ENCODE measurements at regions not wholly inside any gene's neighbourhood (a gene's known extent, or its start where the extent isn't known, plus 50 kb on each side); places are given as distances from the start of the nearest gene placed in this dataset.
"Not testable (repeated sequence)": the region's sequence is repeated elsewhere in the genome, so short reads cannot be mapped to it uniquely, and the experiment has no call there.

- no peak for DNase-seq
These were observed 412.5 kb downstream of the NUP35 start for GRCh38 chr2:183536714-183537113.

GRCh38 chr2:183541766-183542165 is 417.5 kb downstream of the NUP35 start:
- no peak for DNase-seq

GRCh38 chr2:183542606-183543005 is 418.4 kb downstream of the NUP35 start:
- no peak for DNase-seq

- no peak for DNase-seq
These were observed 419.0 kb downstream of the NUP35 start for GRCh38 chr2:183543222-183543621.

DNA sequence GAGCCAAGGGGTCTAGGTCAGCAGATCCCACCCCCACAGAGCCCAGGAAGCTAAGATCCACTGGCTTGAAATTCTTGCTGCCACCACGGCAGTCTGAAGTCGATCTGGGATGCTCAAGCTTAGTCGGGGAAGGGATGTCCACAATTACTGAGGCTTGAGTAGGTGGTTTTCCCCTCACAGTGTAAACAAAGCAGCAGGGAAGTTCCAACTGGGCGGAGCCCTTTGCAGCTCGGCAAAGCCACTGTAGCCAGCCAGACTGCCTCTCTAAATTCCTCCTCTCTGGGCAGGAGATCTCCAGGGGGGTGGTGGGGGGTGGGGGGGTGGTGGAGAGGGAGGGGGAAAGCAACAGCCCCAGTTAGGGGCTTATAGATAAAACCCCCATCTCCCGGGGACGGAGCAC is 419.5 kb downstream of the NUP35 start:
- no peak for DNase-seq

DNA sequence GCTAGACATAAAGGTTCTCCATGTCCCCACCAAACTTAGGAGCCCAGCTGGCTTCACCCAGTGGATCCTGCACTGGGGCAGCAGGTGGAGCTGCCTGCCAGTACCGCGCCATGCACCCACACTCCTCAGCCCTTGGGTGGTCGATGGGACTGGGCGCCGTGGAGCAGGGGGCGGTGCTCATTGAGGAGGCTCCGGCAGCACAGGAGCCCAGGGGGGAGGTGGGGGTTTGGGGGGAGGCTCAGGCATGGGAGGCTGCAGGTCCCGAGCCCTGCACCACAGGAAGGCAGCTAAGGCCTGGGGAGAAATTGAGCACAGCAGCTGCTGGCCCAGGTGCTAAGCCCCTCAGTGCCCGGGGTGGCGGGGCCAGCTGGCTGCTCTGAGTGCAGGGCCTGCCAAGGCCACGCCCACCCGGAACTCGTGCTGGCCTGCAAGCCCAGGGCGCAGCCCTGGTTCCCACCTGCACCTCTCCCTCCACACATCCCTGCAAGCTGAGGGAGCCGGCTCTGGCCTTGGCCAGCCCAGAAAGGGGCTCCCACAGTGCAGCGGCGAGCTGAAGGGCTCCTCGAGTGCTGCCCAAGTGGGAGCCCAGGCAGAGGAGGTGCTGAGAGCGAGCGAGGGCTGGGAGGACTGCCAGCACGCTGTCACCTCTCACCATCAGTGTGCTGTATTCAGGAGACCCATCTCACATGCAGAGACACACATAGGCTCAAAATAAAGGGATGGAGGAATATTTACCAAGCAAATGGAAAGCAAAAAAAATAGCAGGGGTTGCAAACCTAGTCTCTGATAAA is 422.5 kb downstream of the NUP35 start:
- not testable (repeated sequence) for DNase-seq

GRCh38 chr2:183552716-183553115 is 428.5 kb downstream of the NUP35 start:
- DNase-seq: no peak

GRCh38 chr2:183564726-183565125 is 440.5 kb downstream of the NUP35 start:
- DNase-seq: no peak

DNA sequence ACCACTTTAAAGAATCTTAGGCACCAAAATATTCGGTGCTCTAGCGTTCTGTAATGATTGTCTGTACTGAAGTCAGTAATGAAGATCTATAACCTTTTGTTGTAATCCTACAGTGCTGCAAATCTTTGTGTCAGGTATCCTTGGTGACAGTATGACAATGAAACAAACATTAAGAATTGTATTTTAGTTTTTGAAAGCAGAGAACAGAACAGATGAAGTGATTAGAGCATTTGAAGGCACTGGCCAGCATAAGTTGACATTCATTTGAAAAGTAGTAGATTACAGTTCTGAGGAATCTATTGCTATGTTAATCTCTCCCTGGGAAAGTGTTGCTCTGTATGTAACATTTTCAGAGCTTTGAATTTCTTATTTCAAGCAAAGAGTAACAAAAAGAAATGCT is 451.2 kb downstream of the NUP35 start:
- DNase-seq: no peak

- no peak for DNase-seq
These were observed 455.4 kb downstream of the NUP35 start for GRCh38 chr2:183579686-183580085.

DNA sequence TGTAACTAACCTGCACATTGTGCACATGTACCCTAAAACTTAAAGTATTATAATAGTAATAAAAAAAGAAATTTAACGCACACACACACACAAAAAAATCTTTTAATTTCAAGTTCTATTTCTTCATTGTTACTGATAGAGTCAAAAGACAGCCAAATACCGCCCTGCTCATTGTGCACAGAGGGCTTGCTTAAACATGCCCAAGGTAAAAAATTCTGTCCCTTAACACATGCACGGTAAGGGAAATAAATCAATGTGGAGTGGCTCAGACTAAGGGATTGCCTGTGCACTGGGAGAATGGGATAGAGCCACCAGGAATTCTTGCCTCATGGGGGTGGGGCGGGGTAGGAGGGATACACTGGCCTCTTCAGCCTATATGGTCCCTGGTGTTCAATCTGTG is 468.0 kb downstream of the NUP35 start:
- no peak for DNase-seq

- DNase-seq: no peak
These were observed 469.9 kb downstream of the NUP35 start for GRCh38 chr2:183594150-183594549.

DNA sequence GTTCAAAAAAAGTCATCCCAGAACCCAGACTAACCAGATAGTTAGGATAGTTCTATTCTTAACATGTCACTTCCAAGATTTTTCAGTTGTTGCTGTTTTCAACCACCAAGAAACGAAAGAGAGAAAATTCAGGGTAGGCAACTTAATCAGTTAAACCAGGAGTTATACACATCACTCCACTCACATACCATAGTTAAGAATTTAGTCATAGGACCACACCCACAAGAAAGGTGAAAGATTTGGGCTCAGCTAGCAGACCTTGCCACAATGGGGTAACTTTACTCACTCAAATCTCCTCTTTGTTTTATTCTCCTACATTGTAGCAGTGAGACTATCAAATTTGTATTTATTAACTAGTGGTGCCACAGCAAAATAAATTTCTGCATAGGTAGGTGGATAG is 473.6 kb downstream of the NUP35 start:
- no peak for DNase-seq

DNA sequence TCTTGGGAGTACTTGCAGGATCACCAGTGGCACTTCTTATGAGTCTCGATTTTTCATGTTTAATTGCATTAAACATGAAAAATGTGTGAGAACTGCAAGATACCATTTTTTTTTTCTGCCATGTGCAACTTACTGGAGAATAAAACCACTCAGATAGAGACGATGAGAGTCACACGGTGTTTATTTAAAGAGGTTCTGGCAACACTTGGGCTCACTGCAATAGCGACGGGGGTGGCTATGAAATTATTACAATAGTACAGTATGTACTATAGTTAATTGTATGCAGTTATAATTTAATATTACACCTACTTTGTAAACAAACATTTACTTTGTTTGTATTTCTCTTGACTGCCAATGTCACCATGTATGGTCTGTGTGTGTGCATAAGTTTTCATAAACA is 479.8 kb downstream of the NUP35 start:
- DNase-seq: no peak

- no peak for DNase-seq
These were observed 481.2 kb downstream of the NUP35 start for GRCh38 chr2:183605440-183605839.

- DNase-seq: no peak
These were observed 481.9 kb downstream of the NUP35 start for GRCh38 chr2:183606022-183606717.

GRCh38 chr2:183606718-183607085 is 482.5 kb downstream of the NUP35 start:
- DNase-seq: no peak

DNA sequence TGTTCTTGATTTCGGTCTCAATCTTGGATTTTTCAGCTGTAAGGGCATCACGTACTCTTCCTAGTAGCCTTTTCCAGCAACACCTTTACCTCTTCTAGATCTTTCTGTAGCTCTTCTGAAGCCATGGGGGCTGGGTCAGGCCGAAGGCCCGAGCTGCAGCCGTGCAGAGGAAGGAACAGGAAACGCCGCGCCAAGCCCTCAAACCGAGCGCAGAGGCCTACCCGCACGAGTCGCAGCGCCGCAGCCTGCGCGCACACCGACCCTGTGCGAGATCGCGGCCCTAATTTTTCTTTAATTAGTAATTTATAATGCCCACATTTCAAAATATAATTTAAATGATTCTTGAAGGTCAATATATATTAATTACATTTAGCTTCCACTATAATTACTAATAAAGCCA is 483.8 kb downstream of the NUP35 start:
- DNase-seq: no peak

GRCh38 chr2:183608747-183609146 is 484.5 kb downstream of the NUP35 start:
- no peak for DNase-seq

DNA sequence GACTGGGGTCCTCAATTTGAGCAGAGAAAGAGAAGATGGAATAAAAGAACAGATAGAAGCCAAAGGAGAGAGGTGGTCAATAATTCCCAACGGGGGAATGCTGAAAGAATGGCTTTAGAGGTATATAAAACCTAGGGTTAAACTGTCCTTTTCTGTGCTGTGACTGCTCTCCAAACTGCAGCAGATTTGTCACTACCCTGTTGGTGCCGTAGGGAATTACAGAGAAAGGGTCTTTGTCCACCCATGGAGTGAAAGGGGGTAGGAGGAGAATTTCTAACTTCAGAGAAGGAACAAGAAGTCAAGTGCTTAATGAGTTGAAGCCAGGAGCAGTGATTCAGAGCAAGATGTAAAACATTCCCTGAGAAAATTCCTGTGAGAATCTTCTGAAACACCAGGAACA is 486.5 kb downstream of the NUP35 start:
- no peak for DNase-seq

DNA sequence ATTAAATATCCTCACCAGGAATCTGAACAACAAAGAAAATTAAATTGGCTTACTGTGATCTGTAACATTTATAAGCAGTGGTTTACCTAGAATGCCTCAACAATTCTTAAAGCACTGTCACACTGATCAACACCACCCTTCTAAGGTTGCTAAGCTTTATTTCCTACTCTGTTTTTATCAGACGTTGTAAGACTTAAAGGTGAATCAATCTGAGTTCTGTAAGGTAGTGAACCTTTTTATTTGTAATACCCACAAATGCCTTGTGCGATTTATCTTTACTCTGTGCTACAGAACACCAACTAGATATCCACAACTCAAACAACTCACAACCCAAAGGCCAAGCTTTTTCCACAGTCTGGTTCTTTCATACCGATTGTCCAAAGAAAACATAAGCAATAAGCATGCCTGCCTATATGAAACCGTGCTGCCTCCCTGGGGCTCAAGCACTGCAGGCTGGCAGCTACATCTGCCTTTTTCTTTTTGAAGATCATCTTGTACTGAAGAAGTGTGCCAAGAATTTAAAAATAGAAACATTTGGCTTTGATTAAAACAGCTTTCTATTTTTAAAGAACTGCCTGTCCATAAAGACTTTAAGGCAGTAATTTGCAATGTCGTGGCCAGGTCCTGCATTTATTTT is 490.7 kb downstream of the NUP35 start:
- no peak for DNase-seq

DNA sequence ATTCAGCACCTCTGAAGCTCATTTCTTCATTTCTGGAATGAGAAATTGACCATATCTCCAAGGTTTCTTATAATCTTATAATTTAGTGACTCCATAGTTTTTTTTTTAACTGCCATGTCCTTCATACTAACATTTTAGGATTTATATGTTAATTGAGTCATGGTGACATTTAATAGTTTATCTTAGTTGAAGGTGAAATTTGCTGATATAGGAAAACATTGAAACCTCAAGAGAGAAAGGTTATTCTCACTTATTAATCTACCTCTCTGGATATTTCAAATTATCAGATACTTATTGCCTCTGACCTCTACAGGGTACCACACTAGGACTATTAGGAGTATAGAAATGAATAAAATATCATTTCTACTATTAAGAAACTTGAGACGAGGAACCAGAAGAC is 499.0 kb downstream of the NUP35 start:
- no peak for DNase-seq

DNA sequence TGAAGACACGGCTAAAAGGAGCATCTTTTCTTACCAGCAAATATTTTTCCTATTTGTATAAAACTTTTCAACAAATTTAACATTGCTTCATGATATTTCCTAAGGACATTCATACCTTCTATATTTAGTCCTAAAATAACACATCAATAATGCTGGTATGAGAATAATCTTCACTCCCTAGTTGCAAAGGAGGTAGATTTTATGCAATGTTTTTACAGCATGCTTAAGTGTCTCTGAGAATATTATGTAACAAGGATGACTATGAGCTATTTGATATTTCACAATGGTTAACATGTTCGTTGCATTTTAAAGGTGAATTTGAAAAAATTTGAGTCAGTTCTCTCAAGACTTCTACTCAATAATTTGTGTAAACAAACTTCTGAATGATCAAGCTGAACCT is 506.7 kb downstream of the NUP35 start:
- DNase-seq: no peak

GRCh38 chr2:183656121-183656520 is 531.9 kb downstream of the NUP35 start:
- DNase-seq: no peak

All from activated CD4-positive, alpha-beta T cell treated with anti-CD3 and anti-CD28 coated beads, Interleukin-2, Interleukin-6, amounts not matched to agents 100 ng/mL and 50 ng/mL, durations not matched to agents 16 hours and 8 hours (primary cell).